Adrenal gland (tissue), 5 donors: ENCODE measurements at regions not wholly inside any gene's neighbourhood (a gene's known extent, or its start where the extent isn't known, plus 50 kb on each side); places are given as distances from the start of the nearest gene placed in this dataset.

Experiments used
- POLR2A ChIP-seq, 2 donors: fragments of 450-650 bp; IDR thresholded peaks; one replicate each; pipeline ENCODE4 v1.6.1; 2017; ENCODE audit warnings: antibody characterized with exemption in 2 of 2, mild to moderate bottlenecking in 2 of 2, moderate library complexity in 1 of 2
- TF ChIP-seq, protein P1 (sequence below), 6 experiments: fragments of 450-650 bp in 4 of 6; fragments of 200-600 bp in 2 of 6; sonication (generic) in 1 of 6; IDR thresholded peaks; 1 replicate in 5 of 6; 2 replicates in 1 of 6; pipeline versions ENCODE4 v1.5.1 to v1.8.0; 2016 to 2021; ENCODE audit warnings: antibody characterized with exemption in 6 of 6, mild to moderate bottlenecking in 2 of 6, moderate library complexity in 1 of 6
- donor health status: DM: no; HTN: no; CAD: no.

DNA sequence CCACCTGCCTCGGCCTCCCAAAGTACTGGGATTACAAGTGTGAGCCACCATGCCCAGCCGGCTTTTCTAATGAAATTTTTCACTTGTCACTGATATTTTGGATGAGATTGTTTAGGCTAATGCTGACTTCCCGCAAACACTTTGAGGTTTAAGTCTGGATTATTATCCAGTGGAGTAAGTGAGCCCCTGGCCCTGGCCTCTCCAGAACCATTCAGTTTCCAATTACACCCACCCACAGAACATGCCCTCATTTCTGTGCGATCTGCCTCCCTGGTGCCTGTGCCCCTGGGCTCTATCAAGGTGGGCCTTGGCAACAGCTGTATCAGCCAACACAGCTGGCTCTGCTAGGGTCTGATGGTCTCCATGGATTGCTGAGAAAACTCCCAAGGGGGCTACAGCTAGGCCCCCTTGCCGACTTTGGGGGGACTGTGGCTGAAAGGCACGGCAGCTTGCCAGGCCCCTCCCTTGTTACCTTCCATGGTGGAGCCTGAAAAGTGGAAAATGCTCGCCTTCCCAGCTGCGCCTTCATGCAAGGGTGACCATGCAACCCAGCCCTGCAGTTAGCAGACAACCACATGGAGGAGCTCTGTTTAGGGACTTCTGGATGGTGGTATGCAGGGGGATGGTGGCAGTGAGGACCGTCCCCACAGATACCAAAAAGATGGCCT is 288.9 kb downstream of the FAM43A start:
- TF ChIP-seq, protein P1, sequence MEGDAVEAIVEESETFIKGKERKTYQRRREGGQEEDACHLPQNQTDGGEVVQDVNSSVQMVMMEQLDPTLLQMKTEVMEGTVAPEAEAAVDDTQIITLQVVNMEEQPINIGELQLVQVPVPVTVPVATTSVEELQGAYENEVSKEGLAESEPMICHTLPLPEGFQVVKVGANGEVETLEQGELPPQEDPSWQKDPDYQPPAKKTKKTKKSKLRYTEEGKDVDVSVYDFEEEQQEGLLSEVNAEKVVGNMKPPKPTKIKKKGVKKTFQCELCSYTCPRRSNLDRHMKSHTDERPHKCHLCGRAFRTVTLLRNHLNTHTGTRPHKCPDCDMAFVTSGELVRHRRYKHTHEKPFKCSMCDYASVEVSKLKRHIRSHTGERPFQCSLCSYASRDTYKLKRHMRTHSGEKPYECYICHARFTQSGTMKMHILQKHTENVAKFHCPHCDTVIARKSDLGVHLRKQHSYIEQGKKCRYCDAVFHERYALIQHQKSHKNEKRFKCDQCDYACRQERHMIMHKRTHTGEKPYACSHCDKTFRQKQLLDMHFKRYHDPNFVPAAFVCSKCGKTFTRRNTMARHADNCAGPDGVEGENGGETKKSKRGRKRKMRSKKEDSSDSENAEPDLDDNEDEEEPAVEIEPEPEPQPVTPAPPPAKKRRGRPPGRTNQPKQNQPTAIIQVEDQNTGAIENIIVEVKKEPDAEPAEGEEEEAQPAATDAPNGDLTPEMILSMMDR (IDR thresholded peaks at IDR 0.05) = no peak
- TF ChIP-seq POLR2A (IDR thresholded peaks at IDR 0.05) = no peak
